Osteoblast (primary cell): ENCODE measurements at regions not wholly inside any gene's neighbourhood (a gene's known extent, or its start where the extent isn't known, plus 50 kb on each side); places are given as distances from the start of the nearest gene placed in this dataset.

Source experiments
- DNase-seq: peaks from one replicate; pipeline ENCODE4 v3.0.0; 2011; ENCODE audit warnings: low spot score, mixed read lengths; ENCODE audit not compliant: insufficient read length; ENCODE audit errors: missing footprints
- H2AFZ ChIP-seq: 2 replicates; pipeline ENCODE4 v1.6.0; 2011; ENCODE audit warnings: mild to moderate bottlenecking, low read length
- H3K27ac ChIP-seq: 2 replicates; pipeline ENCODE4 v1.5.1; 2011; ENCODE audit warnings: mild to moderate bottlenecking, low read depth, low read length, moderate library complexity
- H3K27me3 ChIP-seq: 2 replicates; pipeline ENCODE4 v1.6.0; 2012; ENCODE audit warnings: mild to moderate bottlenecking, control low read depth, inconsistent platforms, low read length, moderate library complexity; ENCODE audit not compliant: insufficient read depth
- H3K36me3 ChIP-seq: 2 replicates; pipeline ENCODE4 v1.5.1; 2011; ENCODE audit warnings: mild to moderate bottlenecking, low read length, control low read depth, moderate library complexity; ENCODE audit not compliant: insufficient read depth
- H3K4me1 ChIP-seq: 2 replicates; pipeline ENCODE4 v1.5.1; 2011; ENCODE audit warnings: mild to moderate bottlenecking, low read length, control low read depth, moderate library complexity; ENCODE audit not compliant: insufficient read depth
- H3K4me2 ChIP-seq: 2 replicates; pipeline ENCODE4 v1.6.0; 2011; ENCODE audit warnings: mild to moderate bottlenecking, low read length; ENCODE audit not compliant: insufficient read depth
- H3K4me3 ChIP-seq: fragments of 200-600 bp; sonication (generic); 3 replicates; pipeline ENCODE4 v1.5.1; 2012; ENCODE audit warnings: mild to moderate bottlenecking, low read length, inconsistent platforms; ENCODE audit not compliant: insufficient read depth
- H3K79me2 ChIP-seq: 2 replicates; pipeline ENCODE4 v1.6.0; 2012; ENCODE audit warnings: mild to moderate bottlenecking, low read length, control low read depth, inconsistent platforms; ENCODE audit not compliant: insufficient read depth
- H3K9me3 ChIP-seq: 2 replicates; pipeline ENCODE4 v1.5.1; 2011; ENCODE audit warnings: low read depth, low read length, control low read depth
- H4K20me1 ChIP-seq: 2 replicates; pipeline ENCODE4 v1.6.0; 2012; ENCODE audit warnings: mild to moderate bottlenecking, low read length, control low read depth; ENCODE audit not compliant: insufficient read depth
- TF ChIP-seq, protein P1 (sequence below): IDR thresholded peaks from 2 replicates; pipeline ENCODE4 v1.5.1; 2011; ENCODE audit warnings: mild to moderate bottlenecking, low read depth, low read length, moderate library complexity; ENCODE audit errors: extremely low read depth

DNA sequence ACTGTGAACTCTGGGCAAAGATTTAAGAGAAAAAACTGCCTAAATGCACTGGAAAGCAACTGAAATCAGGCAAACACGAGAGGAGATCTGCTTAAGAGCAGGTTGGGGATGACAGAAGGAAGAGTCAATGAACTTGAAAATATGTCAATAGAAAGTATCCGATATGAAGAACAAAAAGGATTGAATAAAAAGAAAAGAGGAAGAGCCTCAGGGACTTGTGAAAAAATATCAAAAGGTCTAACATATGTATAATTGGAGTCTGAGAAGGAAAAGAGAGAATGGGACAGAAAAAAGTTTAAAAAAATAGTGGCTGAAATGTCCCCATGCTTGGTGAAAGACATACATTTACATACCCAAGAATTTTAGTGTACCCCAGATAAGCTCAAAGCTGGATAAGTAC lies 195.5 kb downstream of the COPRS start:
- no peak overlapping the region for H3K4me2 ChIP-seq
- no peak overlapping the region for H3K4me3 ChIP-seq
- no peaks in the 10 kb centered on the region for H3K4me1 ChIP-seq
- TF ChIP-seq, protein P1, sequence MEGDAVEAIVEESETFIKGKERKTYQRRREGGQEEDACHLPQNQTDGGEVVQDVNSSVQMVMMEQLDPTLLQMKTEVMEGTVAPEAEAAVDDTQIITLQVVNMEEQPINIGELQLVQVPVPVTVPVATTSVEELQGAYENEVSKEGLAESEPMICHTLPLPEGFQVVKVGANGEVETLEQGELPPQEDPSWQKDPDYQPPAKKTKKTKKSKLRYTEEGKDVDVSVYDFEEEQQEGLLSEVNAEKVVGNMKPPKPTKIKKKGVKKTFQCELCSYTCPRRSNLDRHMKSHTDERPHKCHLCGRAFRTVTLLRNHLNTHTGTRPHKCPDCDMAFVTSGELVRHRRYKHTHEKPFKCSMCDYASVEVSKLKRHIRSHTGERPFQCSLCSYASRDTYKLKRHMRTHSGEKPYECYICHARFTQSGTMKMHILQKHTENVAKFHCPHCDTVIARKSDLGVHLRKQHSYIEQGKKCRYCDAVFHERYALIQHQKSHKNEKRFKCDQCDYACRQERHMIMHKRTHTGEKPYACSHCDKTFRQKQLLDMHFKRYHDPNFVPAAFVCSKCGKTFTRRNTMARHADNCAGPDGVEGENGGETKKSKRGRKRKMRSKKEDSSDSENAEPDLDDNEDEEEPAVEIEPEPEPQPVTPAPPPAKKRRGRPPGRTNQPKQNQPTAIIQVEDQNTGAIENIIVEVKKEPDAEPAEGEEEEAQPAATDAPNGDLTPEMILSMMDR, result no peak
- peaks cover 16% of the 10 kb centered on the region for H3K9me3 ChIP-seq
- no peaks in the 10 kb centered on the region for H3K79me2 ChIP-seq
- no peak for DNase-seq
- H3K27ac ChIP-seq, result no peak overlapping the region
- no peak overlapping the region for H2AFZ ChIP-seq
- no peaks in the 10 kb centered on the region for H3K27me3 ChIP-seq
- no peaks in the 10 kb centered on the region for H4K20me1 ChIP-seq
- no peaks in the 10 kb centered on the region for H3K36me3 ChIP-seq

DNA sequence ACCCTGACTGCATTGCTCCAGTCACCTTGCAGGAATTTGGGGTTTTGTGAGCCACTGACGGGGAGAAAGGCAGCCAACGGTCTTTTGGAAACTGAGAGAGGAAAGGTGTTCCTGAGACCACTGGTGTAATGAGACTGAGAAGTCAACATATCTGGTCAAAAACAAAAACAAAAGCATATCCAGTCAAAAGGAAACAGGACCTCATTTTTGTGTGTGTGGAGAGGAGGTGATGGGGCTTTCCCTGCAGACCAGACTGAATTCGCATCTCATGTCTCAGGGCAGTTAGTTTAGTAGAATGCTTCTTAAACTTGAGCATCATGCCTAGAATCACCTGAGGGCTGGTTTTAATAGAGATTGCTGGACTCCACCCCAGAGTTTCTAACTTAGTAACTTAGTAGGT lies 198.4 kb downstream of the COPRS start:
- no peak overlapping the region for H3K4me3 ChIP-seq

DNA sequence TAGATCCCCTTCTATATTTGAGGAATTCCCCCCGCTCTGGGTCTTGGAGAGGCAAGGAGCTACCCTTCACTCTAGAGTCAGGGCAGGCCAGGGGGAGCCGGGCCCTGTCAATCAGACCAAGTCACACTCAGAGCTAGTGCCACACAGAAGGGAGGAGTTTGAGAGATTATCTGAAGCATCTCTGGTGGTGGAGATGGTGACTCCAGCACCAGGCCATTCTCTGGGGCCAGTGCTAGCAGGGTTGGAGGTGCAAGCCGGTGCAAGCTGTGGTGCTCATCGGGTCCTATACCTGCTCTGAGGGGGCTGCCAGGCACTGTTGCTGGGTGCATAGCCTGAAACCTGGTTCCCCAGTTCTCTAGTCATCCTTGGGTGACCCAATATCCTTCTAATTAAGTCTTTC lies 201.2 kb downstream of the COPRS start:
- DNase-seq, result no peak
- H2AFZ ChIP-seq, result no peak overlapping the region
- no peak overlapping the region for H3K27ac ChIP-seq

More for the DNA sequence above, 198.4 kb downstream of the COPRS start:
- H3K79me2 ChIP-seq, result no peaks in the 10 kb centered on the region
- H3K27ac ChIP-seq, result no peak overlapping the region
- H2AFZ ChIP-seq, result no peak overlapping the region
- no peak for DNase-seq
- TF ChIP-seq, protein P1, result no peak
- H3K9me3 ChIP-seq, result peaks cover 16% of the 10 kb centered on the region
- no peak overlapping the region for H3K4me2 ChIP-seq
- H4K20me1 ChIP-seq, result no peaks in the 10 kb centered on the region
- no peaks in the 10 kb centered on the region for H3K4me1 ChIP-seq
- H3K27me3 ChIP-seq, result peaks cover 3% of the 10 kb centered on the region
- H3K36me3 ChIP-seq, result no peaks in the 10 kb centered on the region

DNA sequence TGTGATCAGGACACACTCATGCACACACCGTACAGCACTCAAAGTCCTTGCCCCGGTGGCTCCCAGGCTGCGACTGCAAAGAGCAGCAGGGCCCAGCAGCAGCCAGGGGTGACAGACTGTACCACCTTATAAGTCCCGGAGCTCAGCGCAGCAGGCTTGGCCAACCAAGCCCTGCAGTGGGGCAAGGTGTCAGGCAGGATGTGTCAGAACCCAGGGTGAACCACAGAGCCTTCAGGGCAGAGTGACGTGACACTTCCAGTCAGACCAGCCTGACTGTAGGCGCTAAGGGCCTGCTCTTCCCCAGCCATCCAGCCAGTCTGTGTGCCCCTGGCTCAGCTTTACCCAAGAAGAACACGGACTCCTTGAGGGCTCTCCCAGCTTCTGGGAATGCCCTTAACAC lies 204.1 kb downstream of the COPRS start:
- no peaks in the 10 kb centered on the region for H3K9me3 ChIP-seq
- DNase-seq, result peak; percentile 22
- TF ChIP-seq, protein P1, result no peak
- H3K27me3 ChIP-seq, result peaks cover 3% of the 10 kb centered on the region
- H3K4me3 ChIP-seq, result no peak overlapping the region
- H3K4me1 ChIP-seq, result peaks cover 4% of the 10 kb centered on the region
- no peaks in the 10 kb centered on the region for H3K36me3 ChIP-seq
- no peak overlapping the region for H3K27ac ChIP-seq
- no peaks in the 10 kb centered on the region for H3K79me2 ChIP-seq
- H2AFZ ChIP-seq, result no peak overlapping the region
- H3K4me2 ChIP-seq, result no peak overlapping the region
- no peaks in the 10 kb centered on the region for H4K20me1 ChIP-seq

More for the DNA sequence above, 201.2 kb downstream of the COPRS start:
- no peak overlapping the region for H3K4me3 ChIP-seq
- TF ChIP-seq, protein P1, result no peak
- no peaks in the 10 kb centered on the region for H4K20me1 ChIP-seq
- H3K79me2 ChIP-seq, result no peaks in the 10 kb centered on the region
- no peak overlapping the region for H3K4me2 ChIP-seq
- H3K36me3 ChIP-seq, result no peaks in the 10 kb centered on the region
- H3K27me3 ChIP-seq, result peaks cover 3% of the 10 kb centered on the region
- H3K4me1 ChIP-seq, result peaks cover 4% of the 10 kb centered on the region
- peaks cover 8% of the 10 kb centered on the region for H3K9me3 ChIP-seq
